ENCODE measurements at regions not wholly inside any gene's neighbourhood (a gene's known extent, or its start where the extent isn't known, plus 50 kb on each side); places are given as distances from the start of the nearest gene placed in this dataset.

DNA sequence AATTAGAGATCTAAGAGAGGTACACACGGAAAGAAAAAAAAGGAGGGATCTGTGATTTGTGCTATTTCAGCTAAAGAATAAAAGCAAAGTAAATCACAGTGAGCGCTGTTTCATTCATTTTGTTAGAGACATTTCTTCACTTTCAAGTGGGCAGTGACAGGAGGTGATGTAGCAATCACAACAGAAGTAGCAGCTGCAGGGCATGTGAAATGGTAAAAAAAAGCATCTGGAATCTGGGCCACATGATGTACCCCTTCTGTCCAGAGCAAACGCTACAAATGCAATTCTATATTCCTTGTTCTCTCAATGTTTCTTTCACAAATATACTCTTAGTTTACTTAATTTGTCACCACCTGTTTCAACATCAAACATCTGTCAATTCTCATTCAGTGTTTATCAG is 786.5 kb downstream of the LRRIQ3 start:
- no peak for TF ChIP-seq GATA2 (IDR thresholded peaks at IDR 0.05; ENCODE audit: low read depth, low read length)
- TF ChIP-seq GATA3 (IDR thresholded peaks at IDR 0.05; ENCODE audit: low read depth, low read length), result no peak

Measured in SH-SY5Y (cell line).